MM.1S (cell line): ENCODE measurements at regions not wholly inside any gene's neighbourhood (a gene's known extent, or its start where the extent isn't known, plus 50 kb on each side); places are given as distances from the start of the nearest gene placed in this dataset.

Experiments
- CTCF ChIP-seq: fragments of 300-600 bp; sonication (generic); IDR thresholded peaks from 2 replicates; pipeline ENCODE4 v1.5.1; 2016; ENCODE audit warnings: antibody characterized with exemption, low read length, mixed read lengths
- EZH2 ChIP-seq: fragments of 300-600 bp; sonication (generic); optimal IDR thresholded peaks from 2 replicates; pipeline ENCODE3; 2017; ENCODE audit warnings: low read depth, mild to moderate bottlenecking, antibody characterized with exemption, low read length, mixed read lengths

- no peak for TF ChIP-seq CTCF
- no peak for TF ChIP-seq EZH2
Observed at GRCh38 chr1:58135821-58136321, 410.7 kb downstream of the OMA1 start.
